ENCODE measurements at regions not wholly inside any gene's neighbourhood (a gene's known extent, or its start where the extent isn't known, plus 50 kb on each side); places are given as distances from the start of the nearest gene placed in this dataset.
"Not testable (repeated sequence)": the region's sequence is repeated elsewhere in the genome, so short reads cannot be mapped to it uniquely, and the experiment has no call there.

GRCh38 chr13:67916650-67917049, 686.5 kb upstream of the PCDH9 start:
- H3K9ac ChIP-seq (ENCODE audit: low read length), result no peak overlapping the region
- H4K20me1 ChIP-seq (ENCODE audit: insufficient read depth, low read length), result no peaks in the 10 kb centered on the region
- Mint-ChIP-seq H3K9me3 (ENCODE audit: unreplicated experiment) (no peaks in the 10 kb centered on the region), H3K36me3 (ENCODE audit: low read depth, unreplicated experiment) (no peaks in the 10 kb centered on the region), H3K4me1 (ENCODE audit: low read depth, unreplicated experiment) (no peaks in the 10 kb centered on the region), H3K27me3 (ENCODE audit: low read depth, unreplicated experiment) (no peaks in the 10 kb centered on the region), H3K27ac (ENCODE audit: unreplicated experiment) (no peak overlapping the region), H3K4me3 (ENCODE audit: unreplicated experiment) (no peak overlapping the region)
- DNase-seq (ENCODE audit: low read depth), result no peak
- H3K9me3 ChIP-seq (ENCODE audit: insufficient read depth, low read depth, low read length), result no peaks in the 10 kb centered on the region
- H3K4me2 ChIP-seq (ENCODE audit: low read length), result no peak overlapping the region
- H3K4me3 ChIP-seq (ENCODE audit: insufficient read depth, low read depth, low read length), result no peak overlapping the region
- H3K4me1 ChIP-seq (ENCODE audit: insufficient read depth, low read length), result no peaks in the 10 kb centered on the region
- no peaks in the 10 kb centered on the region for H3K36me3 ChIP-seq (ENCODE audit: insufficient read depth, low read length)
- TF ChIP-seq CTCF (IDR thresholded peaks at IDR 0.05; ENCODE audit: insufficient read depth, low read depth, low read length) (no peak), EZH2 (IDR thresholded peaks at IDR 0.05; ENCODE audit: insufficient read depth, low read length) (no peak)
- no peak for FAIRE-seq
- no peaks in the 10 kb centered on the region for H3K27me3 ChIP-seq (ENCODE audit: insufficient read depth, low read length)
- H3K79me2 ChIP-seq (ENCODE audit: insufficient read depth, low read length), result no peaks in the 10 kb centered on the region
- no peak overlapping the region for H2AFZ ChIP-seq (ENCODE audit: low read depth, low read length)
- H3K27ac ChIP-seq (ENCODE audit: low read depth, low read length), result no peak overlapping the region

DNA sequence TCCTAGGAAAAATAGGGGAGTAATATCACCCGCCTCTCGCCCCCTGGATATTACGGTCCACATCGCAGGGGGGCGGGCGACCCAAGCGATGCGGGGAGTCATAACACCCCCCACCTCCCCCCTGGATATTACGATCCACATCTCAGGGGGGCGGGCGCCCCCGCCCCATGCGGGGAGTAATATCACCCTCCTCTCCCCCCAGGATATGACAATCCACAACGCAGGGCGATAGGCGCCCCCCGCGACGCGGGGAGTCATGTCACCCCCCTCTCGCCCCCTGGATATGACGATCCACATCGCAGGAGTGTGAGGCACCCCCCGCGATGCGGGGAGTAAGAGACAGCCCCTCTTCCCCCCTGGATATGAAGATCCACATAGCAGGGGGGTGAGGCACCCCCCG, 684.4 kb upstream of the PCDH9 start:
- Mint-ChIP-seq H3K36me3 (ENCODE audit: low read depth, unreplicated experiment) (no peaks in the 10 kb centered on the region), H3K27me3 (ENCODE audit: low read depth, unreplicated experiment) (no peaks in the 10 kb centered on the region)

DNA sequence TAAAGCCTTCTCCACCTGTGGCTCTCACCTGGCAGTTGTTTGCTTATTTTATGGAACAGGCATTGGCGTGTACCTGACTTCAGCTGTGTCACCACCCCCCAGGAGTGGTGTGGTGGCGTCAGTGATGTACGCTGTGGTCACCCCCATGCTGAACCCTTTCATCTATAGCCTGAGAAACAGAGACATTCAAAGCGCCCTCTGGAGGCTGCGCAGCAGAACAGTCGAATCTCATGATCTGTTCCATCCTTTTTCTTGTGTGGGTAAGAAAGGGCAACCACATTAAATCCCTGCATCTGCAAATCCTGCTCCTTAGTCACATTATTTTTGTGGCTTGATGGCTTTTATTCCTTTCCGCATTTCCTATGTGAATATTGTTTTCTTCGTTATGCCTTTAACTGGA, 672.8 kb upstream of the PCDH9 start:
- not testable (repeated sequence) for DNase-seq (ENCODE audit: low read depth); H4K20me1 ChIP-seq (ENCODE audit: insufficient read depth, low read length); H3K36me3 ChIP-seq (ENCODE audit: insufficient read depth, low read length); H3K9me3 ChIP-seq (ENCODE audit: insufficient read depth, low read depth, low read length); H3K4me2 ChIP-seq (ENCODE audit: low read length); H3K4me3 ChIP-seq (ENCODE audit: insufficient read depth, low read depth, low read length); H3K4me1 ChIP-seq (ENCODE audit: insufficient read depth, low read length); H3K4me1 Mint-ChIP-seq (ENCODE audit: low read depth, unreplicated experiment); H3K9ac ChIP-seq (ENCODE audit: low read length); FAIRE-seq; H3K27me3 Mint-ChIP-seq (ENCODE audit: low read depth, unreplicated experiment); H3K36me3 Mint-ChIP-seq (ENCODE audit: low read depth, unreplicated experiment); H2AFZ ChIP-seq (ENCODE audit: low read depth, low read length); H3K27me3 ChIP-seq (ENCODE audit: insufficient read depth, low read length); H3K27ac Mint-ChIP-seq (ENCODE audit: unreplicated experiment); H3K27ac ChIP-seq (ENCODE audit: low read depth, low read length); H3K4me3 Mint-ChIP-seq (ENCODE audit: unreplicated experiment); H3K79me2 ChIP-seq (ENCODE audit: insufficient read depth, low read length)
- peaks cover 12% of the 10 kb centered on the region for H3K9me3 Mint-ChIP-seq (ENCODE audit: unreplicated experiment)

More for the DNA sequence above, 684.4 kb upstream of the PCDH9 start:
- H3K9me3 Mint-ChIP-seq (ENCODE audit: unreplicated experiment), result no peaks in the 10 kb centered on the region
- no peaks in the 10 kb centered on the region for H3K27me3 ChIP-seq (ENCODE audit: insufficient read depth, low read length)
- H3K9me3 ChIP-seq (ENCODE audit: insufficient read depth, low read depth, low read length), result no peaks in the 10 kb centered on the region
- no peak overlapping the region for H3K4me2 ChIP-seq (ENCODE audit: low read length)
- no peak overlapping the region for H3K4me3 ChIP-seq (ENCODE audit: insufficient read depth, low read depth, low read length)
- no peaks in the 10 kb centered on the region for H3K36me3 ChIP-seq (ENCODE audit: insufficient read depth, low read length)
- DNase-seq (ENCODE audit: low read depth) (no peak), FAIRE-seq (no peak)
- H3K4me3 Mint-ChIP-seq (ENCODE audit: unreplicated experiment), result no peak overlapping the region
- no peak overlapping the region for H3K27ac ChIP-seq (ENCODE audit: low read depth, low read length)
- no peaks in the 10 kb centered on the region for H4K20me1 ChIP-seq (ENCODE audit: insufficient read depth, low read length)
- H3K79me2 ChIP-seq (ENCODE audit: insufficient read depth, low read length), result no peaks in the 10 kb centered on the region
- no peak overlapping the region for H3K27ac Mint-ChIP-seq (ENCODE audit: unreplicated experiment)
- TF ChIP-seq EZH2 (IDR thresholded peaks at IDR 0.05; ENCODE audit: insufficient read depth, low read length), result no peak
- no peak for TF ChIP-seq CTCF (IDR thresholded peaks at IDR 0.05; ENCODE audit: insufficient read depth, low read depth, low read length)
- H3K4me1 ChIP-seq (ENCODE audit: insufficient read depth, low read length), result no peaks in the 10 kb centered on the region
- no peaks in the 10 kb centered on the region for H3K4me1 Mint-ChIP-seq (ENCODE audit: low read depth, unreplicated experiment)
- H2AFZ ChIP-seq (ENCODE audit: low read depth, low read length), result no peak overlapping the region
- no peak overlapping the region for H3K9ac ChIP-seq (ENCODE audit: low read length)
